SH-SY5Y (cell line): ENCODE measurements at regions not wholly inside any gene's neighbourhood (a gene's known extent, or its start where the extent isn't known, plus 50 kb on each side); places are given as distances from the start of the nearest gene placed in this dataset.

Experiments
- GATA2 ChIP-seq: IDR thresholded peaks from 2 replicates; pipeline ENCODE4 v1.6.1; 2011; ENCODE audit warnings: mild to moderate bottlenecking, low read depth, low read length
- GATA3 ChIP-seq: IDR thresholded peaks from 2 replicates; pipeline ENCODE4 v1.6.1; 2011; ENCODE audit warnings: low read depth, mild to moderate bottlenecking, low read length, moderate library complexity

GRCh38 chr12:97017213-97017612, 110.2 kb downstream of the NEDD1 start:
- no peak for TF ChIP-seq GATA2
- TF ChIP-seq GATA3: no peak
